ENCODE measurements at regions not wholly inside any gene's neighbourhood (a gene's known extent, or its start where the extent isn't known, plus 50 kb on each side); places are given as distances from the start of the nearest gene placed in this dataset.
A peak's percentile ranks its signal among the peaks of the same experiment; 100 is the strongest.

DNA sequence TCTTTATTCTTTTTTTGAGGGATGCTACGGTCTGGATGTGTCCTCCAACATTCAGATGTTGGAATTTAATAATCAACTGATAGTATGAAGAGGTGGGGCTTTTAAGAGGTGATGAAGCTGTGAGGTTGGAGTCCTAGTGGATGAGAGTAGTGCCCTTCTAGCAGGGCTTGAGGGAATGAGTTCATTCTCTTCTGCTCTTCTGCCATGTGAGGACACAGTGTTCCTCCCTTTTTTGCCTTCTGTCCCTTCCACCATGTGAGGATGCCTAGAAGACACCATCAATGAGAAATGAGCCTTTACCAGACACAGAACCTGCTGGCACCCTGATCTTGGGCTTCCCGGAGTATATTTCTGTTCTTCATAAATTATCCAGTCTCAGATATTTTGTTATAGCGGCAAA, 82.1 kb upstream of the MLIP start:
- Histone ChIP-seq H3K27me3 (no peaks in the 10 kb centered on the region), H3K4me1 (replicated peaks in 1 of 2) (peaks cover 10% of the 10 kb centered on the region in 2 donors), H3K36me3 (replicated peaks in 1 of 2) (no peaks in the 10 kb centered on the region), H3K27ac (no peak overlapping the region), H3K9me3 (replicated peaks in 1 of 3) (no peaks in the 10 kb centered on the region), H3K4me3 (no peak overlapping the region)
- intact Hi-C loops (cut with DNase I) = no loop called here
- TF ChIP-seq, protein P1, sequence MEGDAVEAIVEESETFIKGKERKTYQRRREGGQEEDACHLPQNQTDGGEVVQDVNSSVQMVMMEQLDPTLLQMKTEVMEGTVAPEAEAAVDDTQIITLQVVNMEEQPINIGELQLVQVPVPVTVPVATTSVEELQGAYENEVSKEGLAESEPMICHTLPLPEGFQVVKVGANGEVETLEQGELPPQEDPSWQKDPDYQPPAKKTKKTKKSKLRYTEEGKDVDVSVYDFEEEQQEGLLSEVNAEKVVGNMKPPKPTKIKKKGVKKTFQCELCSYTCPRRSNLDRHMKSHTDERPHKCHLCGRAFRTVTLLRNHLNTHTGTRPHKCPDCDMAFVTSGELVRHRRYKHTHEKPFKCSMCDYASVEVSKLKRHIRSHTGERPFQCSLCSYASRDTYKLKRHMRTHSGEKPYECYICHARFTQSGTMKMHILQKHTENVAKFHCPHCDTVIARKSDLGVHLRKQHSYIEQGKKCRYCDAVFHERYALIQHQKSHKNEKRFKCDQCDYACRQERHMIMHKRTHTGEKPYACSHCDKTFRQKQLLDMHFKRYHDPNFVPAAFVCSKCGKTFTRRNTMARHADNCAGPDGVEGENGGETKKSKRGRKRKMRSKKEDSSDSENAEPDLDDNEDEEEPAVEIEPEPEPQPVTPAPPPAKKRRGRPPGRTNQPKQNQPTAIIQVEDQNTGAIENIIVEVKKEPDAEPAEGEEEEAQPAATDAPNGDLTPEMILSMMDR (IDR thresholded peaks at IDR 0.05) = no peak
- no peak for TF ChIP-seq POLR2A (IDR thresholded peaks at IDR 0.05)
- DNase-seq = no peak
- WGBS, 4 donors = 88 to 97% (median 95%) methylated on average over 3 of the region's 3 CpGs

DNA sequence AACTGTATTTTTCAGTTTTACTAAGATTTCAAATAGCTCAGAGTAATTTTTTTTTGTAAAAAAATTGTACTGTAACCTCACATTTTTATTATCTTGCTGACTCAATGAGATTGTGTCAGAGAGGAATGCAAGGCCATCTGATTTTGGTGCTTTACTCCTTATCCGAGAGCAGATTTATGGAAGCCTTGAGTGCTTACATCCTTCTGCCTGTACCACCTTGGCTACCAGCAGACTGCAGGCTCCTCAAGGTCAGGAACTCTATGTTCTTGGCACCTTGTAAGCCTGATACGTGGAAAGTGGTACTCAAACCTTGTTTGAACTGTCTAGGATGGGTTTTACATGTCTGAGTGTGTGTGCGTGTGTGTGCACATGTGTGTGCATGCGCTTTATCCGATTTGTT, 80.1 kb upstream of the MLIP start:
- Histone ChIP-seq H3K4me3 (no peak overlapping the region), H3K27ac (peak overlapping the region in 4 of 5 donors; percentile 35 to 56 (median 49)), H3K9me3 (replicated peaks in 1 of 3) (no peaks in the 10 kb centered on the region), H3K4me1 (replicated peaks in 1 of 2) (peaks cover 10% of the 10 kb centered on the region in 2 donors), H3K27me3 (no peaks in the 10 kb centered on the region), H3K36me3 (replicated peaks in 1 of 2) (no peaks in the 10 kb centered on the region)
- DNase-seq = peak; percentile 43 to 85 (median 81)
- TF ChIP-seq, protein P1 (IDR thresholded peaks at IDR 0.05) = no peak
- TF ChIP-seq POLR2A (IDR thresholded peaks at IDR 0.05) = no peak
- WGBS, 4 donors = 38 to 61% (median 47%) methylated on average over 5 of the region's 5 CpGs
- intact Hi-C loops (cut with DNase I) = no loop called here

DNA sequence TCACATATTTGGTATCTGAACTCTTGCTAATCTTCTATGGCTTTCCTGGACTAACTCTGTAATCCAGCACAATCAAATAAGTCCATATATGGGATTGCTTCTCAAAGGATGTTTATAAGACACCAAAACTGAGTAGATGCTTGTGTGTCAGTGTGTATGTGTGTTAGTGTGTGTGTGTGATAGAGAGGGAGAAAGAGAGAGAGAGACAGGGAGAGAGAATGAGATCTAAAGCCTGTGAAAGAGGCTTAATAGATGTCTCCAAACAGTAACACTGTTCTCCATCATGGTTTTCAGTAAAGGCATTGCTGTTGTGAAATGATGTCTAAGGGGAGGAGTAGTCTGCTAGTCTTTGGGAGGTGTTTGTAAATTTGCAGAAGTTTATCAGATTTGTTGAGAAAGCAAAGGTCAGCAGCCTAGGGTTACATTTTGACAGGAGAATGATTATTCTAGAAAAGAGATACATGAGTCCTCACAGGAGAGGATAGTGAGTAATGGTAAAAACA, 73.9 kb upstream of the MLIP start:
- no peaks in the 10 kb centered on the region for H3K9me3 ChIP-seq (replicated peaks in 1 of 3)
- H3K27me3 ChIP-seq = no peaks in the 10 kb centered on the region
- intact Hi-C loops (cut with DNase I) = no loop called here
- H3K36me3 ChIP-seq (replicated peaks in 1 of 2) = no peaks in the 10 kb centered on the region
- DNase-seq = no peak
- TF ChIP-seq, protein P1 (IDR thresholded peaks at IDR 0.05) = no peak
- TF ChIP-seq POLR2A (IDR thresholded peaks at IDR 0.05) = no peak
- no peak overlapping the region for H3K4me3 ChIP-seq
- H3K27ac ChIP-seq = no peak overlapping the region
- no peaks in the 10 kb centered on the region for H3K4me1 ChIP-seq (replicated peaks in 1 of 2)

DNA sequence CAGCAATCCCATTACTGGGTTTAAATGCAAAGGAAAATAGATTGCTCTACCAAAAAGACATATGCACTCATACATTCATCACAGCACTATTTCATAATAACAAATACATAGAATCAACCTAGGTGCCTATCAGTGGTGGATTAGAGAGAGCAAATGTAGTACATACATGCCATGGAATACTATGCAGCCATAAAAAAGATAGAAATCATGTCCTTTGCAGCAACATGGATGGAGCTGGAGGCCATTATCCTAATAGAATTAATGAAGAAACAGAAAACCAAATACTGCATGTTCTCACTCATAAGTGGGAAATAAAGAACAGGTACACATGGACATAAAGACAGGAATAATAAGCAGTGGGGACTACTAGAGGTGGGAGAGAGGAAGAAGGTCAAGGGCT, 70.7 kb upstream of the MLIP start:
- H3K4me1 ChIP-seq (replicated peaks in 1 of 2) = no peaks in the 10 kb centered on the region
- no peak for DNase-seq
- H3K27me3 ChIP-seq = no peaks in the 10 kb centered on the region
- H3K36me3 ChIP-seq (replicated peaks in 1 of 2) = no peaks in the 10 kb centered on the region
- H3K4me3 ChIP-seq = no peak overlapping the region
- H3K27ac ChIP-seq = no peak overlapping the region
- no peaks in the 10 kb centered on the region for H3K9me3 ChIP-seq (replicated peaks in 1 of 3)
- intact Hi-C loops (cut with DNase I) = no loop called here
- TF ChIP-seq, protein P1 (IDR thresholded peaks at IDR 0.05) = no peak
- no peak for TF ChIP-seq POLR2A (IDR thresholded peaks at IDR 0.05)
